AG04450 (cell line): ENCODE measurements at regions not wholly inside any gene's neighbourhood (a gene's known extent, or its start where the extent isn't known, plus 50 kb on each side); places are given as distances from the start of the nearest gene placed in this dataset.

Experiments used
- CTCF ChIA-PET: fragments of 300-600, 350-600 bp; formaldehyde crosslinking; extraction: SDS; loops from one replicate; lab custom pipeline; 2022; ENCODE audit warnings: antibody characterized with exemption, inconsistent platforms; lab: Charles Lee
- POLR2A ChIA-PET: fragments of 350-600 bp; formaldehyde crosslinking; extraction: SDS; loops from one replicate; lab custom pipeline; 2021; ENCODE audit warnings: antibody characterized with exemption, inconsistent platforms; lab: Yijun Ruan, JAX
- DNase-seq: peaks from one replicate; pipeline ENCODE4 v3.0.0-alpha.2; 2011; ENCODE audit warnings: low read depth, low spot score
- H3K27ac ChIP-seq: one replicate; pipeline ENCODE4 v1.5.1; 2012; ENCODE audit warnings: low read depth, low read length, control low read depth
- H3K27me3 ChIP-seq: one replicate; pipeline ENCODE4 v1.6.0; 2012; ENCODE audit warnings: low read length; ENCODE audit not compliant: control insufficient read depth, insufficient read depth
- H3K4me3 ChIP-seq: 2 replicates; pipeline ENCODE4 v1.5.1; 2011; ENCODE audit warnings: mild to moderate bottlenecking, low read depth, low read length, control low read depth
- H3K9me3 ChIP-seq: 2 replicates; pipeline ENCODE4 v1.5.1; 2012; ENCODE audit warnings: low read length; ENCODE audit not compliant: control insufficient read depth, insufficient read depth
- CTCF ChIP-seq: IDR thresholded peaks from 2 replicates; pipeline ENCODE4 v1.5.1; 2011; ENCODE audit warnings: low read depth, low read length, control low read depth, inconsistent platforms

- H3K4me3 ChIP-seq, result no peak overlapping the region
- POLR2A ChIA-PET, result no interaction called here
- no peak for TF ChIP-seq CTCF
Measured at GRCh38 chr10:4719671-4720070, 106.3 kb upstream of the AKR1E2 start.

GRCh38 chr10:4719036-4719435, 107.0 kb upstream of the AKR1E2 start:
- CTCF ChIA-PET, result interaction anchor here (0.6 kb wide), 1 partner anchor 12 kb away, joined by 3 read pairs; no protein-coding TSS in a partner anchor
- no peak overlapping the region for H3K4me3 ChIP-seq

More at GRCh38 chr10:4719671-4720070, 106.3 kb upstream of the AKR1E2 start:
- DNase-seq, result no peak
- CTCF ChIA-PET, result no interaction called here
- no peaks in the 10 kb centered on the region for H3K27me3 ChIP-seq
- H3K9me3 ChIP-seq, result no peaks in the 10 kb centered on the region
- H3K27ac ChIP-seq, result no peak overlapping the region

GRCh38 chr10:4718544-4718943, 107.5 kb upstream of the AKR1E2 start:
- CTCF ChIA-PET, result interaction anchor here (0.6 kb wide), 1 partner anchor 12 kb away, joined by 3 read pairs; no protein-coding TSS in a partner anchor

More at GRCh38 chr10:4719036-4719435, 107.0 kb upstream of the AKR1E2 start:
- DNase-seq, result no peak
- TF ChIP-seq CTCF, result no peak
- Histone ChIP-seq H3K9me3 (no peaks in the 10 kb centered on the region), H3K27ac (no peak overlapping the region), H3K27me3 (no peaks in the 10 kb centered on the region)
- POLR2A ChIA-PET, result no interaction called here

GRCh38 chr10:4717670-4718069, 108.3 kb upstream of the AKR1E2 start:
- Histone ChIP-seq H3K4me3 (no peak overlapping the region), H3K27me3 (no peaks in the 10 kb centered on the region), H3K9me3 (no peaks in the 10 kb centered on the region), H3K27ac (no peak overlapping the region)
- no peak for DNase-seq
- no peak for TF ChIP-seq CTCF
- ChIA-PET CTCF (interaction anchor here (0.6 kb wide), 1 partner anchor 205 kb away, joined by 3 read pairs; no protein-coding TSS in a partner anchor), POLR2A (no interaction called here)

More at GRCh38 chr10:4718544-4718943, 107.5 kb upstream of the AKR1E2 start:
- no peak for TF ChIP-seq CTCF
- no peak overlapping the region for H3K27ac ChIP-seq
- POLR2A ChIA-PET, result no interaction called here
- H3K9me3 ChIP-seq, result no peaks in the 10 kb centered on the region
- no peak for DNase-seq
- H3K4me3 ChIP-seq, result no peak overlapping the region
- H3K27me3 ChIP-seq, result no peaks in the 10 kb centered on the region

GRCh38 chr10:4710858-4711257, 115.1 kb upstream of the AKR1E2 start:
- H3K27ac ChIP-seq, result no peak overlapping the region
- no peaks in the 10 kb centered on the region for H3K27me3 ChIP-seq
- H3K4me3 ChIP-seq, result no peak overlapping the region
- DNase-seq, result no peak
- POLR2A ChIA-PET, result no interaction called here
- no peaks in the 10 kb centered on the region for H3K9me3 ChIP-seq
- TF ChIP-seq CTCF, result no peak
- CTCF ChIA-PET, result no interaction called here
